ENCODE measurements at regions not wholly inside any gene's neighbourhood (a gene's known extent, or its start where the extent isn't known, plus 50 kb on each side); places are given as distances from the start of the nearest gene placed in this dataset.
A peak's percentile ranks its signal among the peaks of the same experiment; 100 is the strongest.

GRCh38 chr6:20292905-20293304 lies 80.6 kb upstream of the MBOAT1 start:
- no peak overlapping the region for H3K4me3 ChIP-seq (ENCODE audit: low read depth, low read length)
- no peak for DNase-seq (ENCODE audit: low read depth)
- TF ChIP-seq CTCF (conservative IDR thresholded peaks at IDR 0.05; ENCODE audit: low read depth, low read length), result no peak

- no peak overlapping the region for H3K4me3 ChIP-seq (ENCODE audit: low read depth, low read length)
- no peak for TF ChIP-seq CTCF (conservative IDR thresholded peaks at IDR 0.05; ENCODE audit: low read depth, low read length)
- DNase-seq (ENCODE audit: low read depth), result no peak
Observed at GRCh38 chr6:20301256-20301655, 89.0 kb upstream of the MBOAT1 start.

GRCh38 chr6:20302168-20302567 lies 89.9 kb upstream of the MBOAT1 start:
- no peak overlapping the region for H3K4me3 ChIP-seq (ENCODE audit: low read depth, low read length)
- DNase-seq (ENCODE audit: low read depth), result no peak
- TF ChIP-seq CTCF (conservative IDR thresholded peaks at IDR 0.05; ENCODE audit: low read depth, low read length), result no peak

DNA sequence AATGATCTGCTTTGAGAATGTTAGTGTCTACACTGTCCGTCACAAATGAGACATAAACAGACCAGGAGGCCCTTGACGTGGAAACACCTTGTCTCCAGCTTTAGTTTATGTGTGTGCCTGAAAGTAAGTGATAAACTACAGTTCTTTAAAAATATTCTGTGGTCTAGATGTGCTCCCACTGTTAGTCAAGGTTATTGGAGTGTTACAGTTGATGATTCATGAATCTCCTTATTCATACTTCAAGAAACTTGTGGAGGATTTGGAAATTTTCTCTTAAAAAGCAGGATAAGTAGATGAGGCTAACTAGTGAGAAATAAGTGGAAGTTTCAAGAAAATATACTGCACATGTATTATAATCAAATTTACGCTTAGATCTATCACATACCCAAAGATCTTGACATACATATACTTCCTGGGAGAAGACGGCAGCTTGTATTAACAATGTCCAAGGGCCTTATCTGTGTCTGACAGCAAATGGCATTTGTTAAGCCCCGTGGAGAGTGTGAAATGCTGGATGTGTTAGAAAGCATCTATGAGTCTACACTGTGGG lies 90.5 kb upstream of the MBOAT1 start:
- DNase-seq (ENCODE audit: low read depth), result peak; percentile 17
- H3K4me3 ChIP-seq (ENCODE audit: low read depth, low read length), result no peak overlapping the region
- no peak for TF ChIP-seq CTCF (conservative IDR thresholded peaks at IDR 0.05; ENCODE audit: low read depth, low read length)

- no peak for TF ChIP-seq CTCF (conservative IDR thresholded peaks at IDR 0.05; ENCODE audit: low read depth, low read length)
- no peak overlapping the region for H3K4me3 ChIP-seq (ENCODE audit: low read depth, low read length)
- no peak for DNase-seq (ENCODE audit: low read depth)
Observed at GRCh38 chr6:20306491-20306890, 94.2 kb upstream of the MBOAT1 start.

GRCh38 chr6:20309186-20309585 lies 92.5 kb upstream of the E2F3 start:
- no peak overlapping the region for H3K4me3 ChIP-seq (ENCODE audit: low read depth, low read length)
- no peak for TF ChIP-seq CTCF (conservative IDR thresholded peaks at IDR 0.05; ENCODE audit: low read depth, low read length)
- no peak for DNase-seq (ENCODE audit: low read depth)

DNA sequence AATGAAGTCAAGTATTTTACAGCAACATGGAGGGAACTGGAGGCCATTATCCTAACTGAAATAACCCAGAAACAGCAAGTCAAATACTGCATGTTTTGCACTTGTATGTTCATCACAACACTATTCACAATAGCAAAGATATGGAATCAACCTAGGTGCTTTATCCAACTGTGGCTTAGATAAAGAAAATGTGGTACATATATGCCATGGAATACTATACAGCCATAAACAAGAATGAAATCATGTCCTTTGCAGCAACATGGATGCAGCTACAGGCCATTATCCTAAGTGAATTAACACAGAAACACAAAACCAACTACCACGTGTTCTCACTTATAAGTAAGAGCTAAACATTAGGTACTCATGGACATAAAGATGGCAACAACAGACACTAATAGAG lies 91.5 kb upstream of the E2F3 start:
- TF ChIP-seq CTCF (conservative IDR thresholded peaks at IDR 0.05; ENCODE audit: low read depth, low read length), result no peak
- DNase-seq (ENCODE audit: low read depth), result no peak
- no peak overlapping the region for H3K4me3 ChIP-seq (ENCODE audit: low read depth, low read length)

All from choroid plexus epithelial cell (primary cell).